ENCODE measurements at regions not wholly inside any gene's neighbourhood (a gene's known extent, or its start where the extent isn't known, plus 50 kb on each side); places are given as distances from the start of the nearest gene placed in this dataset.

DNA sequence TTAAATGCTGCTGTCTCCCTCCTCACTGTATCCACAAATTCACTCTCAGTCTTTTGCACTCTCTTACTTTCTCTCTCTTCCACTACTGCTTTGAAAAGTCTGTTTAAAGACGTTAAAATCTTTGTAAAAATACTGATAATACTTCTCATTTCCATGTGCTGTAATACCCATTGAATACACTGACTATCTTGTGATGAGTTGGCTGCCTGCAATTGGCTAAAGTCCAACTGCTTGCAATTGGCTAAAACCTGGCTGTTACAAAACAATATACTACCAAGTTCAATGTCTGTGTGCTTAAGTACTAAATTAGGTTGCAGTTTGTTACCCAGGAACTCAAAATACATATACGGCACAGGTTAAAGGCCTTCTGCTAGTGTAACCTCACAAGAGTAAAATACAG lies 264.8 kb downstream of the THBS2 start:
- H3K4me3 ChIP-seq = no peak overlapping the region
- no peaks in the 10 kb centered on the region for H3K4me1 ChIP-seq
- FAIRE-seq (no peak), ATAC-seq (no peak), DNase-seq (ENCODE audit: low read depth in 1 of 2, low spot score in 1 of 2) (no peak)
- no peak overlapping the region for H3K27ac ChIP-seq
- WGBS (ENCODE audit: missing lambda C conversion rate) = 47% methylated on average over 2 of the region's 2 CpGs
- H3K4me2 ChIP-seq = no peak overlapping the region
- no peaks in the 10 kb centered on the region for H3K9me3 ChIP-seq
- CTCF ChIA-PET = interaction anchor here (0.6 kb wide), 1 partner anchor 404 kb away, joined by 3 read pairs; no protein-coding TSS in a partner anchor
- POLR2A ChIA-PET = no interaction called here
- TF ChIP-seq, protein P1, sequence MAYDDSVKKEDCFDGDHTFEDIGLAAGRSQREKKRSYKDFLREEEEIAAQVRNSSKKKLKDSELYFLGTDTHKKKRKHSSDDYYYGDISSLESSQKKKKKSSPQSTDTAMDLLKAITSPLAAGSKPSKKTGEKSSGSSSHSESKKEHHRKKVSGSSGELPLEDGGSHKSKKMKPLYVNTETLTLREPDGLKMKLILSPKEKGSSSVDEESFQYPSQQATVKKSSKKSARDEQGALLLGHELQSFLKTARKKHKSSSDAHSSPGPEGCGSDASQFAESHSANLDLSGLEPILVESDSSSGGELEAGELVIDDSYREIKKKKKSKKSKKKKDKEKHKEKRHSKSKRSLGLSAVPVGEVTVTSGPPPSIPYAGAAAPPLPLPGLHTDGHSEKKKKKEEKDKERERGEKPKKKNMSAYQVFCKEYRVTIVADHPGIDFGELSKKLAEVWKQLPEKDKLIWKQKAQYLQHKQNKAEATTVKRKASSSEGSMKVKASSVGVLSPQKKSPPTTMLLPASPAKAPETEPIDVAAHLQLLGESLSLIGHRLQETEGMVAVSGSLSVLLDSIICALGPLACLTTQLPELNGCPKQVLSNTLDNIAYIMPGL (CRISPR knock-in tag; IDR thresholded peaks at IDR 0.05; ENCODE audit: borderline replicate concordance) = no peak
- TF ChIP-seq EHMT2 (IDR thresholded peaks at IDR 0.05; ENCODE audit: low read depth) = no peak
- TF ChIP-seq RFX5 (IDR thresholded peaks at IDR 0.05) = no peak
- TF ChIP-seq EP300 (IDR thresholded peaks at IDR 0.05) = no peak
- TF ChIP-seq RARB (CRISPR knock-in tag; IDR thresholded peaks at IDR 0.05) = no peak
- TF ChIP-seq, protein P2, sequence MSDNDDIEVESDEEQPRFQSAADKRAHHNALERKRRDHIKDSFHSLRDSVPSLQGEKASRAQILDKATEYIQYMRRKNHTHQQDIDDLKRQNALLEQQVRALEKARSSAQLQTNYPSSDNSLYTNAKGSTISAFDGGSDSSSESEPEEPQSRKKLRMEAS (IDR thresholded peaks at IDR 0.05) = no peak
- no peak for TF ChIP-seq JUN (IDR thresholded peaks at IDR 0.05)
- no peak for TF ChIP-seq EHF (CRISPR knock-in tag; IDR thresholded peaks at IDR 0.05)
- TF ChIP-seq, protein P3, sequence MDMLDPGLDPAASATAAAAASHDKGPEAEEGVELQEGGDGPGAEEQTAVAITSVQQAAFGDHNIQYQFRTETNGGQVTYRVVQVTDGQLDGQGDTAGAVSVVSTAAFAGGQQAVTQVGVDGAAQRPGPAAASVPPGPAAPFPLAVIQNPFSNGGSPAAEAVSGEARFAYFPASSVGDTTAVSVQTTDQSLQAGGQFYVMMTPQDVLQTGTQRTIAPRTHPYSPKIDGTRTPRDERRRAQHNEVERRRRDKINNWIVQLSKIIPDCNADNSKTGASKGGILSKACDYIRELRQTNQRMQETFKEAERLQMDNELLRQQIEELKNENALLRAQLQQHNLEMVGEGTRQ (IDR thresholded peaks at IDR 0.05) = no peak
- TF ChIP-seq, protein P4, sequence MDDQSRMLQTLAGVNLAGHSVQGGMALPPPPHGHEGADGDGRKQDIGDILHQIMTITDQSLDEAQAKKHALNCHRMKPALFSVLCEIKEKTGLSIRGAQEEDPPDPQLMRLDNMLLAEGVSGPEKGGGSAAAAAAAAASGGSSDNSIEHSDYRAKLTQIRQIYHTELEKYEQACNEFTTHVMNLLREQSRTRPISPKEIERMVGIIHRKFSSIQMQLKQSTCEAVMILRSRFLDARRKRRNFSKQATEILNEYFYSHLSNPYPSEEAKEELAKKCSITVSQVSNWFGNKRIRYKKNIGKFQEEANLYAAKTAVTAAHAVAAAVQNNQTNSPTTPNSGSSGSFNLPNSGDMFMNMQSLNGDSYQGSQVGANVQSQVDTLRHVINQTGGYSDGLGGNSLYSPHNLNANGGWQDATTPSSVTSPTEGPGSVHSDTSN (IDR thresholded peaks at IDR 0.05) = no peak
- TF ChIP-seq CBX2 (IDR thresholded peaks at IDR 0.05; ENCODE audit: borderline replicate concordance, low read depth) = no peak
- no peak for TF ChIP-seq HOXA7 (CRISPR knock-in tag; IDR thresholded peaks at IDR 0.05)
- no peak for TF ChIP-seq ZFP36 (IDR thresholded peaks at IDR 0.05; ENCODE audit: borderline replicate concordance, partially characterized antibody)
- TF ChIP-seq CHD2 (IDR thresholded peaks at IDR 0.05; ENCODE audit: low read length, partially characterized antibody) = no peak

DNA sequence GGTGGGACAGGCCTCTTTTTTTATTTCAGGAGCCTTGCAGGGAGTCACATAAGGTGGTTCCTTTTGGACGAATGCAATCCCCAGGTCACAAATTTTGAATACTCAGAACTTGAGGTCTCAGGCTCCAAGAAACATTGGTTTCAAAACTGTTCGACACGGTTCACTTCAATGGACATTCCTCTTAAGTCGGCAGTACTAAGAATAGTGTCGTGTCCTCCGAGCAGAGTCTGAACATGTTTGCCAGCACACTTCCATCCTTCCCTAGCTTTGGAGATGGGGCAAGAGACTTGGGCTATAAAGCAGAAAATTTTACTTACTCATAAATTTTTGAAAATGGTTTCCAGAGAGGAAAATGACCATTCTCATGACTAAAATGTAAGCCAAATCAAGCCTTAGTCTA lies 265.4 kb downstream of the THBS2 start:
- FAIRE-seq (no peak), DNase-seq (ENCODE audit: low read depth in 1 of 2, low spot score in 1 of 2) (no peak), ATAC-seq (no peak)
- TF ChIP-seq, protein P5, sequence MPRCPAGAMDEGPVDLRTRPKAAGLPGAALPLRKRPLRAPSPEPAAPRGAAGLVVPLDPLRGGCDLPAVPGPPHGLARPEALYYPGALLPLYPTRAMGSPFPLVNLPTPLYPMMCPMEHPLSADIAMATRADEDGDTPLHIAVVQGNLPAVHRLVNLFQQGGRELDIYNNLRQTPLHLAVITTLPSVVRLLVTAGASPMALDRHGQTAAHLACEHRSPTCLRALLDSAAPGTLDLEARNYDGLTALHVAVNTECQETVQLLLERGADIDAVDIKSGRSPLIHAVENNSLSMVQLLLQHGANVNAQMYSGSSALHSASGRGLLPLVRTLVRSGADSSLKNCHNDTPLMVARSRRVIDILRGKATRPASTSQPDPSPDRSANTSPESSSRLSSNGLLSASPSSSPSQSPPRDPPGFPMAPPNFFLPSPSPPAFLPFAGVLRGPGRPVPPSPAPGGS (IDR thresholded peaks at IDR 0.05) = no peak
- TF ChIP-seq, protein P1 (CRISPR knock-in tag; IDR thresholded peaks at IDR 0.05; ENCODE audit: borderline replicate concordance) = no peak
- TF ChIP-seq ZFP36 (IDR thresholded peaks at IDR 0.05; ENCODE audit: borderline replicate concordance, partially characterized antibody) (no peak), MAZ (IDR thresholded peaks at IDR 0.05; ENCODE audit: borderline replicate concordance, low read depth, low read length) (no peak), JUNB (IDR thresholded peaks at IDR 0.05) (no peak), ESRRA (IDR thresholded peaks at IDR 0.05; ENCODE audit: borderline replicate concordance, low read length) (no peak), FOSB (CRISPR knock-in tag; IDR thresholded peaks at IDR 0.05) (no peak), SMC3 (IDR thresholded peaks at IDR 0.05) (no peak)
- TF ChIP-seq, protein P6, sequence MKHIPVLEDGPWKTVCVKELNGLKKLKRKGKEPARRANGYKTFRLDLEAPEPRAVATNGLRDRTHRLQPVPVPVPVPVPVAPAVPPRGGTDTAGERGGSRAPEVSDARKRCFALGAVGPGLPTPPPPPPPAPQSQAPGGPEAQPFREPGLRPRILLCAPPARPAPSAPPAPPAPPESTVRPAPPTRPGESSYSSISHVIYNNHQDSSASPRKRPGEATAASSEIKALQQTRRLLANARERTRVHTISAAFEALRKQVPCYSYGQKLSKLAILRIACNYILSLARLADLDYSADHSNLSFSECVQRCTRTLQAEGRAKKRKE (CRISPR knock-in tag; IDR thresholded peaks at IDR 0.05; ENCODE audit: low read depth) = no peak
- Histone ChIP-seq H3K4me3 (no peak overlapping the region), H3K4me2 (no peak overlapping the region), H3K9me3 (no peaks in the 10 kb centered on the region), H3K4me1 (no peaks in the 10 kb centered on the region), H3K27ac (no peak overlapping the region)
- ChIA-PET POLR2A (no interaction called here), CTCF (no interaction called here)
- WGBS (ENCODE audit: missing lambda C conversion rate) = 73% methylated on average over 6 of the region's 6 CpGs

Data from A549 (cell line).